Activated CD4-positive, alpha-beta T cell treated with anti-CD3 and anti-CD28 coated beads, Interleukin-2, Interleukin-4, amounts not matched to agents 100 ng/mL and 50 ng/mL, durations not matched to agents 16 hours and 8 hours (primary cell): ENCODE measurements at regions not wholly inside any gene's neighbourhood (a gene's known extent, or its start where the extent isn't known, plus 50 kb on each side); places are given as distances from the start of the nearest gene placed in this dataset.
A peak's percentile ranks its signal among the peaks of the same experiment; 100 is the strongest.
"Not testable (repeated sequence)": the region's sequence is repeated elsewhere in the genome, so short reads cannot be mapped to it uniquely, and the experiment has no call there.

ENCODE experiments used
- DNase-seq: peaks from one replicate; pipeline ENCODE4 v3.0.0-alpha.2; 2020; ENCODE audit warnings: low spot score

DNA sequence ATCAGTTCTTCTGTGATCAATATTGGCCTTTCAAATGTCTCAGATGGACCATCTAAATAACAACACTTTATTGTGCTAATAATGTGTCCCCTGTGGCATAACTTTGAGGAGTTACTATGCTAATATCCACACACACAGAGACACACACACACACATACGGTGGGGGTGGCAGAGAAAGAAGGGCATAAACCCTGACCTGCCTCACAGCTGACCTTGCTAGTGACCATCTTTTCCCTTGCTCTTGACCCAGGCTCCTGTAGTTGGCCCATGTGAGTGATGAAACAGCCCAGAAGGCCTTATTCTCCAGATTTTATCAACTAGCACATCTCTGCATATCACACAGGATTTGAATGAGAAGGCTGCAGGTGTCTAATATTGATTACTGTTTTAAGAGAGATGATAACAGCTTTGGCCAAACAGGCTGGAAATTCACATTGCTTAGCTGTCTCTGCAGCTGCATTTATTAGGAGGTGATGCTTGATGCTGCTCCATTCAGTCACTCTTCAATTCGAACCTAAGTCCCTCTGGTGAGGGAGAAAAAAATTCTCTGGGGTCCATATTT lies 176.4 kb downstream of the ACTR3 start:
- no peak for DNase-seq

- no peak for DNase-seq
Observed at GRCh38 chr2:114068438-114068837, 178.5 kb downstream of the ACTR3 start.

DNA sequence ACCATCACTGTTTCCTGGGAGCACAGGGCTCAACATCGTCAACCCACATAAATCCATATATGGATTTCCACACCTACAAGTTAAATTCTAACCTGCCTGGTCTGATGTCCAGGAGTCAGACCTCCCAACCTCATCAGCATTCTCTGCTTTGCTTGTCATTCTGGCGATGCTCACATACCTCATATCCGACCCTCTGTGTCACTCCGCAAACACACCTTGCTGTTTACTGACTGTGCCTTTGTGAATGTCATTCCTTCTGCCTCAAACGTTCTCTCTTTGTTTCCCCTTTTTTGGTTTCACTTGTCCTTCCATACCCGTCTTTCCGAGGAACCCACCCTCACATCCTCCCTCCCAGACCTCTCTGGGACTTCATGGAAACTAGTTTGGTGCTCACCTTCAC lies 187.1 kb downstream of the ACTR3 start:
- DNase-seq: no peak

- no peak for DNase-seq
Observed at GRCh38 chr2:114079366-114080004, 189.6 kb downstream of the ACTR3 start.

GRCh38 chr2:114082731-114083433 lies 193.0 kb downstream of the ACTR3 start:
- no peak for DNase-seq

DNA sequence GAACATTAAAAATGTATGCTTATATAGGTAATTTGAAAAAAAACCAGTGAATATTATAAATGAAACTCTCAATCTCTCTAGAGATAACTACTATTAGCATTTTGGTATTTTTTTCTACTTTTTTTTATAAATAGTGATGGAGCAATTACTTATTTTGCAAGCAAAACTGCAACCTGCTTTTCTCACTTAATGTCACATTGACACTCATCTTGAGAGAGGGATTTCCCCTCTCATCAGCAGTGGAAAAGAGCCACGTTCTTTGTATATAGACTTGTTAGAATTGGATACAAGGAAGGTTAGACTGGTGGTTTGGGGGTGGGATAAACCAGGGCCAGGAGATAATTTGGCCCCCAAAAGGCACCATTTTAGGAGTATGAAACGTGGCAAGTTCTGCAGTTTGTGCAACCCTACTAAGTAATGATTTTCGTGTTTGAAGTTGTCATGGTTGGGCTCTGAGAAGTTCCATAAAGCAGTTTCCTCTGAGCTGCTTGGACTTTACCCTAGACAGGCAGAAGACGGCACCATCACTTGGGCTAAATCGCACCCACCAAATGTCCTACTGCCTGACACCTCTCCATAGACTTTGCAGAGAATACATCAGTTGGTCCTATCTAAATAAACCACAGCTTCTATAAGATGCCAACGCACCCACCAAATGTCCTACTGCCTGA lies 194.0 kb downstream of the ACTR3 start:
- peak; percentile 14 for DNase-seq

GRCh38 chr2:114085238-114085637 lies 195.3 kb downstream of the ACTR3 start:
- DNase-seq: no peak

GRCh38 chr2:114085992-114086391 lies 196.1 kb downstream of the ACTR3 start:
- no peak for DNase-seq

DNA sequence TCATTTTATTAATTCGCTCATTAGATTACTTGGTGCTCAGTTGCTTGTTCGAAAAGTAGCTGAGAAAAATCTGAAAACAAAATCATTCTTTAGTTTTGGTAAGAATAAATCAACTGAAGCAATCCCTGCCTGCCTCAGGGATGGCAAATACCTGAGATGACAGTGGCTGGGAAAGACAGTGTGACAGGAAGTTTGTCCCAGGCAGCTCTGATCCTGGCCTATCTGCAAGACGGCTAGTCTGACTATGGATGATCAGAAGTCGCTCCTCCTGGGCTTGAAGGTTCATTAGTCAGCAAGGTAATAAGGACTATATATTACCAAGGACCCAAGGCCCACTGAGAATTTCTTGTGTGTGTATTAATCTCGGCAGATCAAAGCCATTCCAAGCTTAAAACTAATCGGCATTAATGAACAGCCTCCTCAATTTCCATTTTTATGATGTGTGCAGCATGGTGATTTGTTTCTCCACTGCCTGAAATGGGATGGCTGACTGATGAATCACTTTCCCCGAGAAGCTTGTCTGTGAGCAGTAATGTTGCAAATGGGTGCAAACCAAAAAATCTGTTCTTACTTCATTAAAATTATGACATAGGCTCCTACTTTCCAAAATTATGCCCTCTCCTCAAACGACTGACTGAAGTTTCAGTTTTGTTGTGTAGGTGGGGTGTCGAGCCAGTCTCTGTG lies 199.9 kb downstream of the ACTR3 start:
- DNase-seq: no peak

- no peak for DNase-seq
Observed at GRCh38 chr2:114091010-114091409, 201.1 kb downstream of the ACTR3 start.

GRCh38 chr2:114108249-114108648 lies 218.4 kb downstream of the ACTR3 start:
- DNase-seq: no peak

GRCh38 chr2:114108824-114109416 lies 219.0 kb downstream of the ACTR3 start:
- no peak for DNase-seq

DNA sequence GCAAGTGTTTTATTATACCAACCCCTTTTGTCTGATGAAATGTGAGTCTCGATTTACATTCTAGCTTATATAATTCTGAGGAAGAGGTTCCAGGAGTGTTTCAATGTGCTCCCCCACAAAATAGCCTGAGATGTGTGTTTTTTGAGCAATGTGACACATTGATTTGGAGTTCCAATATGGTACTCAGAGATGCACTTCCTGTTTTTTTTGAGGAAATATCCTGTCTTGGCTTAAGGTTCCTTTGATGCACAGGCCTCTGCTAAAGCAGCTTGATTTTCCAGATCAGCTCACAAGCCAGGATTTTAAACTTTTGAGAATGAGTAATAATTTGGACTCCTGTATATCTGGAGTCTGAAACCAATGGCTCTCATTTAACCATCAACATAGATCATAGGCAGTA lies 221.4 kb downstream of the ACTR3 start:
- DNase-seq: no peak

GRCh38 chr2:114113518-114113917 lies 223.6 kb downstream of the ACTR3 start:
- no peak for DNase-seq

GRCh38 chr2:114118088-114118487 lies 228.2 kb downstream of the ACTR3 start:
- DNase-seq: no peak

DNA sequence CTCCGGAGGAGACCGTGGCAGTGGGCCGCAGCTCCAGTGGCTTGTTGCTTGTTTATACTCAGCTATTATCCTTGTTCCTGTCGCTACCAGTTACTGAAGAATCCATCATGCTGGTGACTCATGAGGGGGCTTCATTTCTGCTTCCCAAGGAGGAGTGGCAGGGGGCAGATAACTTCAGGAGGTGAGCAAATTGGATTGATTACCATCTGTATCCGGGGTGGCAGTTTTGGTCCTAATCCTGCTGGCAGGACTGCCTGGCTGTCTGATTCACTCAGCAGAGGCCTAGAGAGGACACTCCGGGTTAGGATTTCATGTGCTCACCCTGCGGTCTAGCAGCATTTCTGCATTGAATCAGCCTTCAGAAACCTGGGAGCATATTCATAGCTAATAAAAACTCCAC lies 230.0 kb downstream of the ACTR3 start:
- no peak for DNase-seq

- no peak for DNase-seq
Observed at GRCh38 chr2:114122930-114123329, 233.0 kb downstream of the ACTR3 start.

DNA sequence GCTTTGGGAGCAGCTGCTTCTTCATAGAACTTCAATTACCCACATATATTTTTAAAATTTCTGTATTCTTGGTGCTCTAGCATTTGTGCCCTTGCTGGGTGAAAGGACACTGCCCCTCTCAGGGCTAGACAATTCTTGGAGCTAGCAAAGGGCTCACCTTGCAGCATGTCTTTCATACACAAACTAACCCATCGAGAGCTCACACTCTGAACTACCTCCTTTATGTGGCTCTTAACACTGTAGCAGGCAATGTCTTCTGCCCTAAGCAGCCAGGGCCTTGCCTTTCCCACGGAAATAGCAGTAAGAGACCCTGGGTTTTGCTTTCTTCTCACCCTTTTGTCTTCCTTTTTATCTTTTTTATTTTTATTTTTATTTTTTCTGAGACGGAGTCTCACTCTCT lies 234.0 kb downstream of the ACTR3 start:
- DNase-seq: no peak

GRCh38 chr2:114127372-114127771 lies 237.5 kb downstream of the ACTR3 start:
- no peak for DNase-seq

GRCh38 chr2:114128263-114128662 lies 238.4 kb downstream of the ACTR3 start:
- DNase-seq: no peak

- no peak for DNase-seq
Observed at GRCh38 chr2:114128725-114129124, 238.8 kb downstream of the ACTR3 start.

GRCh38 chr2:114132050-114132449 lies 242.2 kb downstream of the ACTR3 start:
- DNase-seq: not testable (repeated sequence)
